Gastrocnemius medialis (tissue), 4 donors: ENCODE measurements at regions not wholly inside any gene's neighbourhood (a gene's known extent, or its start where the extent isn't known, plus 50 kb on each side); places are given as distances from the start of the nearest gene placed in this dataset.

ENCODE experiments used
- CTCF ChIP-seq, 5 experiments: fragments of 450-650 bp in 3 of 5; fragments of 200-600 bp in 2 of 5; sonication (generic) in 2 of 5; IDR thresholded peaks in 4 of 5; conservative IDR thresholded peaks in 1 of 5; 1 replicate in 4 of 5; 2 replicates in 1 of 5; pipeline ENCODE4 v1.5.1; 2016 to 2019; ENCODE audit warnings: antibody characterized with exemption in 5 of 5, mild to moderate bottlenecking in 3 of 5, moderate library complexity in 3 of 5
- POLR2A ChIP-seq, 2 donors: fragments of 450-650 bp; IDR thresholded peaks; one replicate each; pipeline ENCODE4 v1.6.1; 2017; ENCODE audit warnings: antibody characterized with exemption in 2 of 2, mild to moderate bottlenecking in 2 of 2, moderate library complexity in 2 of 2

GRCh38 chr2:207459990-207460757 is 69.6 kb upstream of the CREB1 start:
- TF ChIP-seq CTCF (IDR thresholded peaks at IDR 0.05 in 4 of 5, conservative IDR thresholded peaks at IDR 0.05 in 1 of 5) (no peak), POLR2A (IDR thresholded peaks at IDR 0.05) (no peak)
